GM12875 (cell line): ENCODE measurements at regions not wholly inside any gene's neighbourhood (a gene's known extent, or its start where the extent isn't known, plus 50 kb on each side); places are given as distances from the start of the nearest gene placed in this dataset.

Source experiments
- H3K4me3 ChIP-seq: one replicate; pipeline ENCODE4 v1.5.1; 2011; ENCODE audit warnings: low read depth, low read length, control low read depth
- TF ChIP-seq, protein P1 (sequence below): IDR thresholded peaks from 2 replicates; pipeline ENCODE4 v1.5.1; 2011; ENCODE audit warnings: low read depth, mild to moderate bottlenecking, control low read depth, inconsistent platforms, low read length, moderate library complexity, borderline replicate concordance; ENCODE audit not compliant: insufficient read depth

DNA sequence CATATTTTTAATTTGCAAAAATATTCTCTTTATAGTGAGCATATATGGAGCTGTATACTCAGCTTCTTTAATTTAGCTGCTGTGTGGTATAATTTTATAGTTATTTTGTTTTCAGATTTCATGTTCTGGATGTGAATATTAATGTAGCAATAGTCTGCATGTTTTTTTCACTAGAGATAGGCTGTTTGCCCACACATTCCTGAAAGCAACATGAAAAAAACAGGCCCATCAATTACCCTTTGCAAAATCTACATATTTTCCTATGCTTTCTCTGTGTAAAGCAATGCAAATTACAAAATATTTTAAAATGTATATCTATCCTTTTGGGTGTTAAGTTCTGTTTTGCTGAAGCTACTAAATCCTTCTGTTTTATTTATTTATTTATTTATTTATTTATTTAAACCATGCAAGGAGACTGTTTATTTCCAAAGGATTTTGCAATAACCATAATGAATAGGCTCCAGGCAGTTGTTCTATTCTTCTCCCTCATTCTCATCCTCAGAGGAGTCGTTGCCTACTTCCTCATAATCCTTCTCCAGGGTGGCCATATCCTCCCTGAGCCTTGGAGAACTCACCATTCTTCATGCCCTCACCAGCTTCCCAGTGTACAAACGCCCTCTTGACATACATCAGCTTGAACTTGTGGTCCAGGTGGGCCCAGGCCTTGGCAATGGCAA, 277.1 kb downstream of the ANKRD50 start:
- TF ChIP-seq, protein P1, sequence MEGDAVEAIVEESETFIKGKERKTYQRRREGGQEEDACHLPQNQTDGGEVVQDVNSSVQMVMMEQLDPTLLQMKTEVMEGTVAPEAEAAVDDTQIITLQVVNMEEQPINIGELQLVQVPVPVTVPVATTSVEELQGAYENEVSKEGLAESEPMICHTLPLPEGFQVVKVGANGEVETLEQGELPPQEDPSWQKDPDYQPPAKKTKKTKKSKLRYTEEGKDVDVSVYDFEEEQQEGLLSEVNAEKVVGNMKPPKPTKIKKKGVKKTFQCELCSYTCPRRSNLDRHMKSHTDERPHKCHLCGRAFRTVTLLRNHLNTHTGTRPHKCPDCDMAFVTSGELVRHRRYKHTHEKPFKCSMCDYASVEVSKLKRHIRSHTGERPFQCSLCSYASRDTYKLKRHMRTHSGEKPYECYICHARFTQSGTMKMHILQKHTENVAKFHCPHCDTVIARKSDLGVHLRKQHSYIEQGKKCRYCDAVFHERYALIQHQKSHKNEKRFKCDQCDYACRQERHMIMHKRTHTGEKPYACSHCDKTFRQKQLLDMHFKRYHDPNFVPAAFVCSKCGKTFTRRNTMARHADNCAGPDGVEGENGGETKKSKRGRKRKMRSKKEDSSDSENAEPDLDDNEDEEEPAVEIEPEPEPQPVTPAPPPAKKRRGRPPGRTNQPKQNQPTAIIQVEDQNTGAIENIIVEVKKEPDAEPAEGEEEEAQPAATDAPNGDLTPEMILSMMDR, result no peak
- no peak overlapping the region for H3K4me3 ChIP-seq

DNA sequence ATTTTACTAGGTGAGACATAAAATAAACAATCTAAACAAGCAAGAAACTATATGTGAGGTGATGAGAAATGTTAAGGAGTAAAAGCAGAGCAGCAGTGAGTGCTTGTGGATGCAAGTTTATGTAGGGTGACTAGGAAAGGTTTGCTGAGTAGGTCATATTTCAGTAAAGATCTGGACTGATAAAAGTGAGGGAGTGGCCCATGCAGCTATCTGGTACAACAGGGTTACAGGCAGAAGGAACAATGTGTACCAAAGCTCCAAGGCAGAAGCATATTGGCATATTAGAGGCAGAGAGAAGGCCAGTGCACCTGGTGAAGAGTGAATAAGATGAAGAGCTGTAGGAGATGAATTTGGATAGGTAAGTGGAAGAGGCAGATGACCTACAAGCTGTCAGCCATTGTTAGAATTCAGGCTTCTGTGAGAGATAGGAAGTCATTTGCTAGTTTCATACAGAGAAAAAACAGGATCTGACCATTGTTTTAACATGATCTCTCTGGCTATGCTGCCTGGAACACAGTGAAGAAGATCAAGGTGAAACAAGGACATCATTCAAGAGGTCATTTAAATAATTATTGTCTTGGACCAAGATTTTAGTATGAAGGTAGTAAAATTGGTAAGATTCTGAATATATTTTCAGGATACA, 274.6 kb downstream of the ANKRD50 start:
- no peak overlapping the region for H3K4me3 ChIP-seq
- TF ChIP-seq, protein P1, result no peak

DNA sequence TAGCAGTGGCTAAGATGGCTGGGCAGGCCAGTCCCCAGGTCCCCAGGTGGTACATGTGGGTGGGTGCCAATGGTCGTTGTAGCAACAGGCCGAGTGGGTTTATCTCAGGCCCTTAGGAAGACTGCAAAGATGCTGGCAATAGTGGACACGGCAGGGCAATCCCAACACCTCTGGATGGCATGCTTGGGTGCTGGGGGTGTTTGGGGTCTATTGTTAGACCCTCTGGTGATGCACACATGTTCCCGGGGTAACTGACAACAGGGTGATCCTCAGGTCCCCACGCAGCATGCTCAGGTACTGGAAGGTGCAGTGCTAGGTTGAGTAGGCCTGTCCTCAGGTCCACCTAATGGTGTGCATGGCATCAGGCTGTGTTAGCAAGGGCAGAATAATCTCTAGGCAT, 267.5 kb downstream of the ANKRD50 start:
- no peak overlapping the region for H3K4me3 ChIP-seq
- TF ChIP-seq, protein P1, result no peak

DNA sequence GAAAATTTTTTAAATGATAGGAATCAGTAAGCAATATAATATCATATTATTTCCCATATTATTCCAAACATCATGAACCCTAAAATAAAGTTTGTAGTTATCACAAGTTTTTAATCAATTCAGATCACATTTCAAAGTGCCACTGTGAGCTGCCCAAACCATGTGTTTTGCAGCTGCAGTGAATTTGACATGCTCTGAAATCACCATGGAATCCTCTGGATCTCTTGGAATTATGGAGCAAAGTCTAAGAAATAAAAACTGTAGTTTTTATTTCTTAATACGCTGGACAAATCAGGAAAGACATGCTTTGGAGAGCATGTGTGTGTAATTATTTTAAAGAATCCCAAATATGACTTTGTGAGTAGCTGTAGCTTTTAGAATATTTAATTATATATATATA, 262.7 kb downstream of the ANKRD50 start:
- TF ChIP-seq, protein P1, result no peak
- no peak overlapping the region for H3K4me3 ChIP-seq

DNA sequence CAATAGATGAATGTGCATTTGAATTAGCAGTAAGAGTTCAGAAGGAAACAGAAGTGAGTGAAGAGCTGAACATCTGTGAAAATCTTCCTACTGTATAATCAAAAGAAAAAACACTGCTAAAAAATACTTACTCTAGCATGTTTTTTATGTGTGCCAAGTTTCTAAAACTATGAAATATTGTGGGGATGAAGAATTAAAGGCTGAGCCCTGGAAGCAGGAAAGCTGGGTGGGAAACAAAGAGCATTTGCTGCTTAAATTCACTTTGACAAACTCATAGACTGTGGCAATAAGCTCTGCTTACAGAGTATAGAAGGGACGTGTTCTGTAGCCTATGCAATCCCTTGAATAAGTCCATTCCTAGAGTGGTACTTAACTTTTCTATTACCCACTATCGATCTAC, 261.7 kb downstream of the ANKRD50 start:
- TF ChIP-seq, protein P1, result no peak
- no peak overlapping the region for H3K4me3 ChIP-seq

DNA sequence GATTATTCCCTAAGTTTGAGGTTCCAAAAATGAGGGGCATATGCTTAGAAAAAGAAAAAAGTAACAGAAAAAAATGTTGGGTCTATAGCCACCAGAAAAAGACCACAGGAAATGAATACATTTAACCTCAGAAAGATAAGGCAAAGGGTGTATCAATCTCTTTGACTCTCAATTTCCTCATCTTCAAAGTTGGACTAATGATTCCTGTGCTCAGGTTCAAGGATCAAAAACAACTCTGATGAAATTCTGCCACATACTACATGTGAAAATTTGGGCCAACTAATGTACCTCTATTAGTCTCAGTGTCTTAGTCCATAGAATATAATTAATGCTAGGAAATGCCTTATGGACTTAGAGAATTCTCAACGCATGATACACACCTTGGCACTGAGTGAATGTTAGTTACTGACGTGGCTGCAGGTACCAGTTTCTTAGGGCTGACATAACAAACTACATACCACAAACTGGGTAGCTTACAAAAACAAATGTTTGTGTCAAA, 257.7 kb downstream of the ANKRD50 start:
- H3K4me3 ChIP-seq, result no peak overlapping the region
- TF ChIP-seq, protein P1, result no peak

DNA sequence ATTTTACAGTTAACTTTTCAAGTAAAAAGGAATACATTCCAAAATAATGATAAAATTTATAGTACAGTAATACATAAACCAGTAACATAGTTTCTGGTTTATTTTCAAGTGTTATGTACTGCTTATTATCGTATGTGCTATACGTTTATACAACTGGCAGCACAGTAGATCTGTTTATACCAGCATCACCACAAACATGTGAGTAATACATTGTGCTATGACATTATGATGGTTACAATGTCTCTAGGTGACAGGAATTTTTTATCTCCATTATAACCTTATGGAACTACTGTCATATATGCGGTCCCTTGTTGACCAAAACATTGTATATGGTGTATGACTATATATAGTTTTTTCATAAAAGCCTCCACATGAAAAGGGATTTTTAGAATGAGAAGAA, 256.9 kb downstream of the ANKRD50 start:
- TF ChIP-seq, protein P1, result no peak

More for the DNA sequence above, 256.9 kb downstream of the ANKRD50 start:
- no peak overlapping the region for H3K4me3 ChIP-seq
